ENCODE measurements at regions not wholly inside any gene's neighbourhood (a gene's known extent, or its start where the extent isn't known, plus 50 kb on each side); places are given as distances from the start of the nearest gene placed in this dataset.

GRCh38 chr17:73867056-73867455 is 222.8 kb upstream of the SDK2 start:
- TF ChIP-seq, protein P1, sequence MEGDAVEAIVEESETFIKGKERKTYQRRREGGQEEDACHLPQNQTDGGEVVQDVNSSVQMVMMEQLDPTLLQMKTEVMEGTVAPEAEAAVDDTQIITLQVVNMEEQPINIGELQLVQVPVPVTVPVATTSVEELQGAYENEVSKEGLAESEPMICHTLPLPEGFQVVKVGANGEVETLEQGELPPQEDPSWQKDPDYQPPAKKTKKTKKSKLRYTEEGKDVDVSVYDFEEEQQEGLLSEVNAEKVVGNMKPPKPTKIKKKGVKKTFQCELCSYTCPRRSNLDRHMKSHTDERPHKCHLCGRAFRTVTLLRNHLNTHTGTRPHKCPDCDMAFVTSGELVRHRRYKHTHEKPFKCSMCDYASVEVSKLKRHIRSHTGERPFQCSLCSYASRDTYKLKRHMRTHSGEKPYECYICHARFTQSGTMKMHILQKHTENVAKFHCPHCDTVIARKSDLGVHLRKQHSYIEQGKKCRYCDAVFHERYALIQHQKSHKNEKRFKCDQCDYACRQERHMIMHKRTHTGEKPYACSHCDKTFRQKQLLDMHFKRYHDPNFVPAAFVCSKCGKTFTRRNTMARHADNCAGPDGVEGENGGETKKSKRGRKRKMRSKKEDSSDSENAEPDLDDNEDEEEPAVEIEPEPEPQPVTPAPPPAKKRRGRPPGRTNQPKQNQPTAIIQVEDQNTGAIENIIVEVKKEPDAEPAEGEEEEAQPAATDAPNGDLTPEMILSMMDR (conservative IDR thresholded peaks at IDR 0.05; ENCODE audit: low read depth, low read length) = no peak
- TF ChIP-seq EZH2phosphoT487 (IDR thresholded peaks at IDR 0.05; ENCODE audit: borderline replicate concordance, low read length) (no peak), EZH2 (IDR thresholded peaks at IDR 0.05; ENCODE audit: low read length, unreplicated experiment) (no peak)

All from PC-3 (cell line).